ENCODE measurements at regions not wholly inside any gene's neighbourhood (a gene's known extent, or its start where the extent isn't known, plus 50 kb on each side); places are given as distances from the start of the nearest gene placed in this dataset.

- peak; percentile 20 for DNase-seq (ENCODE audit: low spot score)
Measured at GRCh38 chr7:16369855-16370254, 51.5 kb downstream of the CRPPA start.

- peak; percentile 17 for DNase-seq (ENCODE audit: low spot score)
Measured at GRCh38 chr7:16369309-16369708, 52.0 kb downstream of the CRPPA start.

- DNase-seq (ENCODE audit: low spot score): peak; percentile 17
Measured at GRCh38 chr7:16368885-16369284, 52.5 kb downstream of the CRPPA start.

GRCh38 chr7:16367115-16367514 lies 54.2 kb downstream of the CRPPA start:
- DNase-seq (ENCODE audit: low spot score): no peak

- no peak for DNase-seq (ENCODE audit: low spot score)
Measured at GRCh38 chr7:16365952-16366351, 55.4 kb downstream of the CRPPA start.

GRCh38 chr7:16365177-16365576 lies 56.2 kb downstream of the CRPPA start:
- no peak for DNase-seq (ENCODE audit: low spot score)

- DNase-seq (ENCODE audit: low spot score): no peak
Measured at GRCh38 chr7:16359216-16359615, 62.1 kb downstream of the CRPPA start.

- DNase-seq (ENCODE audit: low spot score): no peak
Measured at GRCh38 chr7:16357921-16358320, 63.4 kb downstream of the CRPPA start.

- DNase-seq (ENCODE audit: low spot score): no peak
Measured at GRCh38 chr7:16357474-16357873, 63.9 kb downstream of the CRPPA start.

- no peak for DNase-seq (ENCODE audit: low spot score)
Measured at GRCh38 chr7:16356301-16356958, 64.9 kb downstream of the CRPPA start.

- DNase-seq (ENCODE audit: low spot score): no peak
Measured at GRCh38 chr7:16354573-16354972, 66.8 kb downstream of the CRPPA start.

GRCh38 chr7:16353226-16353625 lies 68.1 kb downstream of the CRPPA start:
- no peak for DNase-seq (ENCODE audit: low spot score)

GRCh38 chr7:16350634-16351033 lies 70.7 kb downstream of the CRPPA start:
- no peak for DNase-seq (ENCODE audit: low spot score)

GRCh38 chr7:16348251-16348650 lies 73.1 kb downstream of the CRPPA start:
- DNase-seq (ENCODE audit: low spot score): peak; percentile 12

- peak; percentile 33 for DNase-seq (ENCODE audit: low spot score)
Measured at GRCh38 chr7:16347827-16348192, 73.5 kb downstream of the CRPPA start.

- no peak for DNase-seq (ENCODE audit: low spot score)
Measured at GRCh38 chr7:16347066-16347826, 74.1 kb downstream of the CRPPA start.

GRCh38 chr7:16345979-16346958 lies 75.1 kb downstream of the CRPPA start:
- DNase-seq (ENCODE audit: low spot score): peak; percentile 88

- DNase-seq (ENCODE audit: low spot score): peak; percentile 12
Measured at GRCh38 chr7:16344927-16345326, 76.4 kb downstream of the CRPPA start.

GRCh38 chr7:16343612-16344011 lies 77.7 kb downstream of the CRPPA start:
- no peak for DNase-seq (ENCODE audit: low spot score)

- no peak for DNase-seq (ENCODE audit: low spot score)
Measured at GRCh38 chr7:16338065-16338464, 83.3 kb downstream of the CRPPA start.

- DNase-seq (ENCODE audit: low spot score): no peak
Measured at GRCh38 chr7:16326106-16326505, 95.2 kb downstream of the CRPPA start.

- no peak for DNase-seq (ENCODE audit: low spot score)
Measured at GRCh38 chr7:16323313-16323712, 98.0 kb downstream of the CRPPA start.

Measured in HT-29 (cell line).